ENCODE measurements at regions not wholly inside any gene's neighbourhood (a gene's known extent, or its start where the extent isn't known, plus 50 kb on each side); places are given as distances from the start of the nearest gene placed in this dataset.
"Not testable (repeated sequence)": the region's sequence is repeated elsewhere in the genome, so short reads cannot be mapped to it uniquely, and the experiment has no call there.

DNA sequence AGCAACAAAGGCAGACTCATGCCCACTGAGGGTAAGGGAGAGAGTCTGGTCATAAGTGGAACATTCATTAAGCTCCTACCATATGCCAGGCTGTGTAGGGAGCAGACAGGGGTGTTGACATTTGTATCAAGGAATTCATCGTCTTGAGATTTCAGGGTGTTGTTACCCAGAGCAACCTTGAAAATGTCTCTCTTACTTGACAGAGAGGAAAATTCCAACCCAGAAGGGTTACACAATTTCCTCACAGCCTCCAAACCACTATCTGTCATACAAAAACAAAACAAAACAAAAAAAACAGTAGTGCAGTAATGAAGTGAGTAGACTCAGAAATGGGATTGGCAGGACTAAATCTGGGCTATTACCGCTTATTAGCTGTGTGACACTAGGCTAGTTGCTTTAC is 113.2 kb downstream of the MIAT start:
- DNase-seq: no peak

DNA sequence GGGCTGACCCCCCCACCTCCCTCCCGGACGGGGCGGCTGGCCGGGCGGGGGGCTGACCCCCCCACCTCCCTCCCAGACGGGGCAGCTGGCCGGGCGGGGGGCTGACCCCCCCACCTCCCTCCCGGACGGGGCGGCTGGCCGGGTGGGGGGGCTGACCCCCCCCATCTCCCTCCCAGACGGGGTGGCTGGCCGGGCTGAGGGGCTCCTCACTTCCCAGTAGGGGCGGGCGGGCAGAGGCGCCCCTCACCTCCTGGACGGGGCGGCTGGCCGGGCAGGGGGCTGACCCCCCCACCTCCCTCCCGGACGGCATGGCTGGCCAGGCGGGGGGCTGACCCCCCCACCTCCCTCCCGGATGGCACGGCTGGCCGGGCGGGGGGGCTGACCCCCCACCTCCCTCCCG is 115.7 kb downstream of the MIAT start:
- DNase-seq: not testable (repeated sequence)

DNA sequence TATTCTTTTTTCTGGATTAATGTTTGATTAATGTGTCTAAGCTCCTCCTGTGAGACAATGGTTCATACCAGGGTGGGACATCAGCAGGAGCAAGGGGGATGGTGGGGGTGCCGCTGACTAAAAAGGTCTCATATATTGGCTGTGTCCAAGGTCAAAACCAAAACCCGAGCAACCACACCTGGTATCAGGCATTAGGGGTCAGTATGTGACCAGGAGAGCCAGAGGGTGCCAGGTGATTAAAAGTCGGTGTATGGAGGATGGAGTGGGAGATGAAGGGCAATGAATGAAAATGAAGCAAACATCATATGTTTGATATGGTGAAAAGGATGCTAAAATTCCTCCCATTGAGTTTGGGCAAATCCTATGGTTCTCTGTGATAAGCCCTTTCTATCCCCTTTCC is 118.0 kb downstream of the MIAT start:
- no peak for DNase-seq

DNA sequence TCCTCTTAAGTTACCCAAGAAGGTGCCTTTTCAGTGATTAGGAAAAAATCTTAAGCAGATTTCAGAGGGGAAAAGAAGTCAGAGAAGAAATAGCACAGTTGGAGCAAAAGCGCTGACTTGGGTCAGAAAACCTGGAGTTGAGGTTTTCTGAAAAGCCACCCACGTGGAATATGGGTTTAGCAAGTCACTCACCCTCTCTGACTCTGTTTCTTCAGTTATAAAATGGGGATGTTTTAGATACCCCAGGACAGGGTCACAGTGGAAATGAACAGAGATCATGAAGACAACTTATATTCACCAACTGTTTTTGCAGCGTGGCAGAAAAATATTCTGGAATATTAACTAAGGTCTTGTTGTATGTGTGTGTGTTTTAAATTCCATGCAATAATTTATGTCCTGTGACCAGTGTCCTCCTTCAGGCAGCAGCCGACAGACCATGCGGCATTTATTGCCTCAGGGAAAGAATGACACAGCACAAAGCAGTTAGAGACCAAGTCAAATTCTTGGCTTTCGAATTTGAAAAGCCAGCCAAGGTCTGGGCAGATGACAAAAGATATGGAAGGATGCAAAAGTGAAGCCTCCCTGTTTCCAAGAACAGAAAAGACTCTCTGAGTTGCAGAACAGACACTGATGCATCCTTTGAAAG is 119.9 kb downstream of the MIAT start:
- DNase-seq: no peak

GRCh38 chr22:26778372-26778771 is 121.0 kb downstream of the MIAT start:
- DNase-seq: no peak

GRCh38 chr22:26779108-26779507 is 121.7 kb downstream of the MIAT start:
- DNase-seq: no peak

DNA sequence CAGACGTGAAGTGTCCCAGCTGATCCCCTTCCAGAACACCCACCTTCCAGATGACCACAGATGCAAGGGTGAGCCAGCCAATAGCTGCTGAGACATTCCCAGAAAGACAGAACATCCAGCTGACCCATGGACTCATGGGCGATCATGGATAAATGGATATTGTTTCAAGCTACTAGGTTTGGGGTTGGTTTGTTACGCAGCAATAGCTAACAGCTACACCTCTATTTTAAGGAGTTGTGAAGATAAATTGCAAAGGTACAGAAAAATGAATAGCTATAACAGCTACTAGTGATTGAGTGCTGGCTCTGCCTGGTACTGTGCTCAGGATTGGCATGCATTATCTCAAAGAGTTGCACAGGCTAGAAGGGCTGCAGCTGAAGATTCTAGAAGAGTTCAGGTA is 122.5 kb downstream of the MIAT start:
- no peak for DNase-seq

DNA sequence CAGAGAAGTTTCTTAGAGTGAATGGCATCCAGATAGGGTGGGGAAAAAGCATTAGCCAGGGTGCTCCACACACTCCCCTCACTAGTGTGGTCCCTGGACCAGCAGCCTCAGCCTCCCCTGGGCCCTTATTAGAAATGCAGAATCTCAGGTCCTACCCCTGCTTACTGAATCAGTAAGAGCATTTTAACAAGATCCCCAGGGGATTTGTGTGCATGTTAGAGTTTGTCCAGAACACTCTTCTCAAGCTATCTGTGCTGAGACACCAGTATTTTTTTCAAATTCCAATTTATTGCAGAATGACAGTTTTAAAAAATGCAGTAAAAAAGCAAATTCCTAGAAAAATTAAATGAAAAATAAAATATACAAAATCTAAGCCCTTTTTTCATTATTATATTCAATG is 123.1 kb downstream of the MIAT start:
- no peak for DNase-seq

- no peak for DNase-seq
These were observed 123.7 kb downstream of the MIAT start for GRCh38 chr22:26781062-26781461.

- DNase-seq: no peak
These were observed 124.2 kb downstream of the MIAT start for GRCh38 chr22:26781596-26781995.

GRCh38 chr22:26783885-26784284 is 126.5 kb downstream of the MIAT start:
- no peak for DNase-seq

GRCh38 chr22:26784772-26785171 is 127.4 kb downstream of the MIAT start:
- DNase-seq: no peak

- no peak for DNase-seq
These were observed 128.5 kb downstream of the MIAT start for GRCh38 chr22:26785932-26786331.

DNA sequence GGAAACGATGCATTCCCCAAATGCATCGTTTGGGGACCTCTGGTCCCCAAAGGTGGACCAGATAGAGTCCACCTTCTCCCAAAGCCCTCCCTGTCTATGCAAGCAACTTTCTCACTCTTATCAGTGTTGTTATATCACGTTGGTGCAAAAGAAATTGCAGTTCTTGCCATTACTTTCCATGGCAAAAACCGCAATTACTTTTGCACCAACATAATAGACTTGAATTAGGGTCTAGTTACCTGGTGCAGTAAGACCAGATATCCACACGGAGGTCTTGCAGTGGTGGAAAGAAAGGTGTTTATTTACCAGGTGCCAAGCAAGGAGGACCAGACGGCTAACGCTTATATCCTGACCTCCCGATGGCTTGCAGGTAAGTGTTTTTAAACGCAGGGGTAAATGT is 129.0 kb downstream of the MIAT start:
- no peak for DNase-seq

DNA sequence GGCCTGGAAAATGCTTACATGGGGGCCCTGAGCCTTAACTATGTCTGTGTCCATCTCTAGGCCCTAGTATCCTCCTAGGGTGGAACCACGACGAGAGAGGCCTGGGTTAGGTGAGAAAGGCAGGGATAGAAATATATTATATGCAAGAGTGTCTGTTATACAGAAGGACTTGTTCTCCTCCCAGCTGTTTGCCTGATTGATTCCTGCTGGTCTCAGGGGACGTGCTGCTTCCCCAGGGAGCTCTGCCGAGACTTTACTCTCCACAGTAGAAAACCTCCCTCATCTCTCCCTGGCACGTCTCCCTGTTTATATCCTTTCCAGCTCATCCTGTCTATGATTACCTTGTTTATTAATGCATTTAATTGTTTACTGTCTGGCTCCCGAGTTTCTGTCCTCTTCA is 132.6 kb downstream of the MIAT start:
- DNase-seq: no peak

DNA sequence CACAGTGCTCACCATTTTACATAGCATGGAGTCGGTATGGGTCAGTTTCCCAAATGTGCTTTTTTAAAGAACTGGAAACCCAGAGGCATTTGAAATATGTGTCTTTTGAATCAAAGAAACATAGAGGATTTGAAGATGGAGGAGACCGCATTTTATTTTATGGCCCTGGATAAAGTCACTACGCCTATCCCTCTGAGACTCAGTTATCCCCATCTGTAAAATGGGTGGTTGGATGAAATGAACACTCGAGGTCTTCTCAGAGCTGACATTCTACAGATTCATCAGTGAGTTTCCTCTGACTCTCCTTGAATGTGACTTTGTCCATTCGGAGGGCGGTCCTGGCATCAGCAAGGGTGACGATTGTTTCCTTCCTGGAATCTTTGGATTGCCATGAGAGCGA is 135.1 kb downstream of the MIAT start:
- no peak for DNase-seq

DNA sequence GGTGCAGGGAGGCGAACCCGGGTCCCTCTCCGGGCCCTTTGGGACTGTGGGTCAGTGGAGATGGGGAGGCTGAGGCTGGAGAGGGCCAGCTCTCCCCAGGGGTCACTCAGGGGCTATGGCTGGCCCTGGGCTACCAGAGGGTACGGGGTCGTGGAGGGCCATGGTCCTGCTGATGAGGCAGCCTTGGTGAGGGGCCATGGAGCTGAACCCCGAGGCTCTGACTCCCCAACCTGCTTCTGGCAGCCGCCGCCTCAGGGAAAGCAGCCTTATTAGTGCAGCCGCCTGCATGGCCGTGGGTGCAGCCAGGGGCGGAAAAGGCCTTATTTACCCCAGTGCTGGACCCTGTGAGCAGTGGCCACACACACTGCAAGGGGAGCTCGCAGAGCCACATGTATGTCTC is 139.4 kb downstream of the MIAT start:
- no peak for DNase-seq

DNA sequence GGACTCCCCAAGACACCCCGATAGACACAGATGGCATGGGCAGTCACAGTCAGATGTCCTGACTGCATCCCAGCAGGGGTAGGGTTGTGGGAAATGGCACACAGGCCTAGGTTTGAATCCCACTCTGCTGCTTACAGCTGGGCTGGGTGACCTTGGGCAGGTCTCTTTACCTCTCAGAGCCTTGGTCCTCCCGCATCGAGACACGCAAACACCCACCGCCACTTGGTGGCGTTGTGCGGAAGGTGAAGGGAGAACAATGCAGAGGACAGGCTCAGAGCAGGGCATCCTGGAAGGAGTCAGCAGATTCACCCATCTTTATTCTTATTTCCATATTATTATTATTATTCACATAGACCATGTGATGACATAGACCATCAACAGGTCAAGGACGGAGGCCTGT is 140.5 kb downstream of the MIAT start:
- no peak for DNase-seq

DNA sequence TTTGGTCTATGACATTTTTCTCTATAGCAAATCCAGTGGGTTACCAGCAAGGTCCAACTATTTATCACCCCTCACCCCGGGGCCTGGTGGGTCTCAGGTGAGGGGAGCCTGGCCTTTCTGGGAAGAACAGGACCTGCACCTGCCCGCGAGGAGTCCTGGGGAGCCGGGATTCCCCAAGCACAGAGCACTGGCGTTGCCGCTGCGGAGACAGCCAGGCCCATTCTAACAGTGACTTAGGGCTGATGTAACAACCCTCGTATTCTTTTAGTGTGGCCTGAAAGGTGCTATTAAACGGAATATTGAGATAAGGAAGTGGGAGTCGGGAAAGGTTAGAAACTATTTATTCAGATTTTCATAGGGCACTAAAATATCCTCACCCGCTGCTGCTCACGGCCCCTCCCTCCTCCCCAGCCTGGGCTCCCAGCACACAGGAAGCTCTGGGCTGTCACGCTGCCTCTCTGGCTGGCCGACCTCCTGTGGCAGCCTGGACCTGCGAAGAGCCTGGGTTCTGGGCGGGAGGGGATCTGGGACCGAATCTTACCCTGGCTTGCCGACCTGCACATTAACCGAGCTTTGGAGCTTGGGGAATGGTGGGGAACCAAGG is 141.2 kb downstream of the MIAT start:
- no peak for DNase-seq

DNA sequence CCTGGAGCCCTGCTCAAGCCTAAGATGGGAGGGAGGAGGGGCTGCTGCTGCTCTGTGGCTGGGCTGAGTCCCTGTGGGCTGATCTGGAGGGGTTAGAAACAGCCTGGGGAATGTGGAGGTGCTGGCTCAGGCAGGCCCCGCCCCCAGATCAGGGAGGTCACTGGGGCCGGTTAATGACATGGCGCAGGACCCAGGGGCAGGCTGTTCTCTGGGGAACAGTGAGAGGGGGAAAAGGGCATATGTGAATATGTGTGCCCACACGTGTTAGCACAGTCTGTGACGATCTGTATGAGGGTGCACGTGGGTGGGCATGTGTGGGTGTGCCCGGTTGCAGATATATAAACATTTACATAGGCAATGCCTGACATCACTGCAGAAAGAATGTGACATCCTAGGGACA is 143.5 kb downstream of the MIAT start:
- DNase-seq: no peak

DNA sequence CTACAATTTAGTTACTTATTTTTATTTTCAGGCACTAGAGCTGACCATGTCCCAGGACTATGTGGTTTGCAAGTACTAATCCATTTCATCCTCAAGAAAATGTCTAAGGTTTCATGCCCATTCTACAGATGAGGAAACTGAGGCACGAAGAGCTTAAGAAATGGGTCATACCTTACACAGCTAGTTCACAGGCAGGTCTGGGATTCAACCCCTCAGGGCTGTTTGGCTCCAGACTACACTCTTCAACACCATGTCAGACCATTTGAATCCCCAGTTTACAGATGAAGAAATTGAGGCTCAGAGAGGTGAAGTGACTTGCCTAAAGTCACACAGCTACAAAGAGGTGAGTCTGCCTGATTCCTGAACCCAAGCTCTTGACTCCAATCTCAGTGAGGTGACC is 144.1 kb downstream of the MIAT start:
- DNase-seq: no peak

DNA sequence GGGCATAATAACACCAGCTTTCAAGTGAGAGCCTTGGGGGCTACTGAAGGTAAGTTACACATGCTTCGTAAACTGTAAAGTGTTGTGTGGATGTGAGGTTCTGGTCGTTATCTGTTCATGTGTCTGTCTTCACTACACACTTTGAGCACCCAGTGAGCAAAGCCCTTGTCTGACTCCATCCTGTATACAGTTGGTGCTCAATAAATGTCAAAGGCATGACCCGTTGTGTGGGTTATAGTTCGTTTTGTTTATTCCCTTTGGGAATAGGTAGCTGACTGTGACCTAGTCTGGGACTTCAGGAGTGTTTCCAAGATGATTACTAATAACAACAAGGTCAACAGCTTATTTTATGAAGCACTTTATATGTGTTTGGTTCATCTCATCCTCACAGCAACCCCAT is 146.9 kb downstream of the MIAT start:
- no peak for DNase-seq

- DNase-seq: no peak
These were observed 147.6 kb downstream of the MIAT start for GRCh38 chr22:26804911-26805539.

- DNase-seq: no peak
These were observed 149.2 kb downstream of the MIAT start for GRCh38 chr22:26806445-26807175.
